Panc1 (cell line): ENCODE measurements at regions not wholly inside any gene's neighbourhood (a gene's known extent, or its start where the extent isn't known, plus 50 kb on each side); places are given as distances from the start of the nearest gene placed in this dataset.

ENCODE experiments used
- ATAC-seq: fragments of 200-7000 bp; cut with Tn5 transposase; 2 replicates; pipeline ENCODE4 v1.9.1; 2020; ENCODE audit warnings: mild to moderate bottlenecking, moderate library complexity
- BruUV-seq: library from RNA; stranded (reverse); fragments of 400-500 nt; replicated peaks from 2 replicates; lab custom pipeline; 2021; lab: Mats Ljungman, UMichigan
- CTCF ChIA-PET: fragments of 300-600 bp; sonication (Branson Sonifier 250); formaldehyde crosslinking; loops from one replicate; lab custom pipeline; 2022; ENCODE audit warnings: antibody characterized with exemption; lab: Charles Lee
- POLR2A ChIA-PET: fragments of 300-600 bp; sonication (Branson Sonifier 250); formaldehyde crosslinking; loops from one replicate; lab custom pipeline; 2022; ENCODE audit warnings: antibody characterized with exemption; lab: Charles Lee
- DNase-seq: peaks from one replicate; pipeline ENCODE4 v3.0.0-alpha.2; 2010; ENCODE audit warnings: low read depth, low spot score
- H3K27ac ChIP-seq: 2 replicates; pipeline ENCODE4 v1.5.1; 2011; ENCODE audit warnings: mild to moderate bottlenecking, low read length, inconsistent platforms
- H3K27me3 ChIP-seq: fragments of 200-500 bp; sonication (Bioruptor generic); 2 replicates; pipeline ENCODE4 v1.6.0; 2014; ENCODE audit warnings: low read length, inconsistent platforms; ENCODE audit not compliant: control insufficient read depth, insufficient read depth
- H3K36me3 ChIP-seq: fragments of 200-500 bp; sonication (Bioruptor generic); 2 replicates; pipeline ENCODE4 v1.5.1; 2014; ENCODE audit warnings: inconsistent platforms, mild to moderate bottlenecking, low read length, moderate library complexity; ENCODE audit not compliant: control insufficient read depth, insufficient read depth
- H3K4me1 ChIP-seq: 2 replicates; pipeline ENCODE4 v1.5.1; 2011; ENCODE audit warnings: inconsistent platforms, mild to moderate bottlenecking, low read length, moderate library complexity; ENCODE audit not compliant: control insufficient read depth, insufficient read depth
- H3K4me3 ChIP-seq, 2 experiments: 2 replicates each; pipeline ENCODE4 v1.5.1; 2011 to 2012; ENCODE audit warnings: low read depth in 2 of 2, low read length in 2 of 2, mild to moderate bottlenecking in 2 of 2, inconsistent platforms in 1 of 2, moderate library complexity in 1 of 2
- H3K9me3 ChIP-seq: fragments of 200-500 bp; sonication (Bioruptor generic); 2 replicates; pipeline ENCODE4 v1.5.1; 2014; ENCODE audit warnings: low read depth, mild to moderate bottlenecking, inconsistent platforms, low read length, moderate library complexity; ENCODE audit not compliant: control insufficient read depth, insufficient read depth
- POLR2AphosphoS5 ChIP-seq: IDR thresholded peaks from 2 replicates; pipeline ENCODE4 v1.6.1; 2012; ENCODE audit warnings: mild to moderate bottlenecking, low read depth, low read length, moderate library complexity
- SIN3A ChIP-seq: IDR thresholded peaks from 2 replicates; pipeline ENCODE4 v1.6.1; 2012; ENCODE audit warnings: low read depth, mild to moderate bottlenecking, low read length, moderate library complexity, borderline replicate concordance; ENCODE audit not compliant: insufficient read depth
- TCF7L2 ChIP-seq: IDR thresholded peaks from 2 replicates; pipeline ENCODE4 v1.6.1; 2011; ENCODE audit warnings: mild to moderate bottlenecking, low read depth, low read length, inconsistent platforms
- in situ Hi-C: cut with HindIII; loops from 2 replicates; pipeline ENCODE4 v1.10.0; 2016; ENCODE audit warnings: low sequenced_read_pairs, low pct_unique_long_range_greater_than_20kb
- intact Hi-C: fragments of 100-400 bp; cut with micrococcal nuclease; formaldehyde crosslinking; loops from one replicate; pipeline ENCODE4 v1.10.0; 2022; ENCODE audit not compliant: unreplicated experiment
- TF ChIP-seq, protein P1 (sequence below), 2 experiments: IDR thresholded peaks; 2 replicates each; pipeline ENCODE4 v1.6.1; 2011 to 2012; ENCODE audit warnings: low read depth in 2 of 2, control low read depth in 1 of 2, low read length in 1 of 2, mild to moderate bottlenecking in 1 of 2, moderate library complexity in 1 of 2; ENCODE audit not compliant: insufficient read depth in 1 of 2
- TF ChIP-seq, protein P2 (sequence below): fragments of 450-650 bp; IDR thresholded peaks from 2 replicates; pipeline ENCODE4 v1.5.1; 2017; ENCODE audit warnings: mild to moderate bottlenecking

DNA sequence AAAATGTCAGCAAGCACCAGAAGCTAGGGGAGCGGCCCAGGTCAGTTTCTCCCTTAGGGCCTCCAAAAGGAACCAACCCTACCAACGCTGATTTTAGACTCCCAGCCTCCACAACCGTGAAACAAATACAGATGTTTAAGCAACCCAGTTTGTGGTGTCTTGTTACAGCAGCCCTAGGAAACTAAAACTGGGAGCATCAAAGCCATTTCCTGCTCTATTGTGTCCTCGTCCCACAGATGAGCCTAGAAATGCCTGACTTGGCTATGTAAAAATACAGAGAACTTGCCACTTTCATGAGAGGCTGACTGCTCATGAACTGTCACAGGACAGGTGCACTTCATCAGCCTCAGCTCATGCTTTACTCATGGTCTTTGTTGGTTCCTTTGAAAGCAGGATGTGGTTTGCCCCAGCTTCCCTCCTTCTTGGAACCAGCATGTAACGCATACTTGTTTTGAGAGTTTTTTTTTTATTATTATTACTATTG, 97.6 kb upstream of the SLC39A10 start:
- Histone ChIP-seq H3K27me3 (no peaks in the 10 kb centered on the region), H3K27ac (no peak overlapping the region), H3K36me3 (no peaks in the 10 kb centered on the region), H3K4me1 (peaks cover 16% of the 10 kb centered on the region; the same call in 1 of the 2 replicates), H3K4me3 (no peak overlapping the region), H3K9me3 (no peaks in the 10 kb centered on the region)
- ChIA-PET POLR2A (interaction anchor here (0.7 kb wide), 1 partner anchor 30 kb away, joined by 3 read pairs; no protein-coding TSS in a partner anchor), CTCF (no interaction called here)
- no peak for ATAC-seq
- intact Hi-C loops (no loop called here), in situ Hi-C loops (no loop called here)
- DNase-seq = no peak
- BruUV-seq = no TSS peak
- no peak for TF ChIP-seq TCF7L2

DNA sequence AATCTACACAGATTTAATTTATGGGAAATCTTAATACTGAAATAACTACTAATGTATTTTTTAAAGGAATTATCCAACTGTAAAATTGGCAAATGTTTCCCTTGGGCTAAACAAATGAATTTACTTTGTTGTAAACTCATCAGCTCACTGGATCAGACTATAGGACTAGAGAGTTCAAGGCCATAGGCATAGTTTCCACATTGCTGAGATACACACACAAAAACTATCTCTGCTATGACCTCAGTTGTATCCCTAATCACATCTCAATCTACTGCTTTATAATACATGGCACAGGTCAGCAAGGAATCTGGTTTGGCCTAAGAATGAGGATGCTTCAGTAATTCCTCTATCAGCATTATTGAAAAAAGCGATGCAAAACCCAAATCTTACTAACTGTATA, 101.1 kb upstream of the SLC39A10 start:
- in situ Hi-C loops (no loop called here), intact Hi-C loops (no loop called here)
- no peak for DNase-seq
- peaks cover 2% of the 10 kb centered on the region; the same call in 1 of the 2 replicates for H3K4me1 ChIP-seq
- no peak for ATAC-seq
- no TSS peak for BruUV-seq
- ChIA-PET POLR2A (no interaction called here), CTCF (no interaction called here)
- no peak overlapping the region for H3K4me3 ChIP-seq
- H3K9me3 ChIP-seq = no peaks in the 10 kb centered on the region
- no peaks in the 10 kb centered on the region for H3K36me3 ChIP-seq
- TF ChIP-seq SIN3A = no peak
- TF ChIP-seq, protein P1, sequence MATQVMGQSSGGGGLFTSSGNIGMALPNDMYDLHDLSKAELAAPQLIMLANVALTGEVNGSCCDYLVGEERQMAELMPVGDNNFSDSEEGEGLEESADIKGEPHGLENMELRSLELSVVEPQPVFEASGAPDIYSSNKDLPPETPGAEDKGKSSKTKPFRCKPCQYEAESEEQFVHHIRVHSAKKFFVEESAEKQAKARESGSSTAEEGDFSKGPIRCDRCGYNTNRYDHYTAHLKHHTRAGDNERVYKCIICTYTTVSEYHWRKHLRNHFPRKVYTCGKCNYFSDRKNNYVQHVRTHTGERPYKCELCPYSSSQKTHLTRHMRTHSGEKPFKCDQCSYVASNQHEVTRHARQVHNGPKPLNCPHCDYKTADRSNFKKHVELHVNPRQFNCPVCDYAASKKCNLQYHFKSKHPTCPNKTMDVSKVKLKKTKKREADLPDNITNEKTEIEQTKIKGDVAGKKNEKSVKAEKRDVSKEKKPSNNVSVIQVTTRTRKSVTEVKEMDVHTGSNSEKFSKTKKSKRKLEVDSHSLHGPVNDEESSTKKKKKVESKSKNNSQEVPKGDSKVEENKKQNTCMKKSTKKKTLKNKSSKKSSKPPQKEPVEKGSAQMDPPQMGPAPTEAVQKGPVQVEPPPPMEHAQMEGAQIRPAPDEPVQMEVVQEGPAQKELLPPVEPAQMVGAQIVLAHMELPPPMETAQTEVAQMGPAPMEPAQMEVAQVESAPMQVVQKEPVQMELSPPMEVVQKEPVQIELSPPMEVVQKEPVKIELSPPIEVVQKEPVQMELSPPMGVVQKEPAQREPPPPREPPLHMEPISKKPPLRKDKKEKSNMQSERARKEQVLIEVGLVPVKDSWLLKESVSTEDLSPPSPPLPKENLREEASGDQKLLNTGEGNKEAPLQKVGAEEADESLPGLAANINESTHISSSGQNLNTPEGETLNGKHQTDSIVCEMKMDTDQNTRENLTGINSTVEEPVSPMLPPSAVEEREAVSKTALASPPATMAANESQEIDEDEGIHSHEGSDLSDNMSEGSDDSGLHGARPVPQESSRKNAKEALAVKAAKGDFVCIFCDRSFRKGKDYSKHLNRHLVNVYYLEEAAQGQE (IDR thresholded peaks at IDR 0.05; ENCODE audit: insufficient read depth in 1 of 2, low read depth in 2 of 2, low read length in 1 of 2) = no peak
- no peak for TF ChIP-seq TCF7L2
- H3K27me3 ChIP-seq = no peaks in the 10 kb centered on the region
- no peak overlapping the region for H3K27ac ChIP-seq

DNA sequence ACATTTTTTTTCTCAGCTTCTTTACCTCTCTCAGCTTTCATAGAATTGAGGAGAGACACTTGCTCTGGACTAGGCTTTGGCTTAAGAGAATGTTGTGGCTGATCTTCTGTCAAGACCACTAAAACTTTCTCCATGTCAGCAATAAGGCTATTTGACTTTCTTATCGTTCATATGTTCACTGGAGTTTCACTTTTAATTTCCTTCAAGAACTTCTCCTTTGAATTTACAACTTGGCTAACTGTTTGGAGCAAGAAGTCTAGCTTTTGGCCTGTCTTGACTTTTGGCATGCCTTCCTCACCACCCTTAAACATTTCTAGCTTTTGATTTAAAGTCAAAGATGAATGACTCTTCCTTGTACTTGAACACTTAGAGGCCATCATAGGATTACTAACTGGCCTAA, 104.4 kb upstream of the SLC39A10 start:
- BruUV-seq = no TSS peak
- ATAC-seq = no peak
- H3K4me1 ChIP-seq = no peaks in the 10 kb centered on the region
- H3K27me3 ChIP-seq = no peaks in the 10 kb centered on the region
- DNase-seq = no peak
- H3K4me3 ChIP-seq = no peak overlapping the region
- in situ Hi-C loops = no loop called here
- no peaks in the 10 kb centered on the region for H3K36me3 ChIP-seq
- no peak overlapping the region for H3K27ac ChIP-seq
- H3K9me3 ChIP-seq = no peaks in the 10 kb centered on the region
- ChIA-PET CTCF (no interaction called here), POLR2A (no interaction called here)
- TF ChIP-seq TCF7L2 = no peak
- TF ChIP-seq, protein P1 (IDR thresholded peaks at IDR 0.05; ENCODE audit: insufficient read depth in 1 of 2, low read depth in 2 of 2, low read length in 1 of 2) = no peak
- TF ChIP-seq POLR2AphosphoS5 = no peak
- no peak for TF ChIP-seq SIN3A
- TF ChIP-seq, protein P2, sequence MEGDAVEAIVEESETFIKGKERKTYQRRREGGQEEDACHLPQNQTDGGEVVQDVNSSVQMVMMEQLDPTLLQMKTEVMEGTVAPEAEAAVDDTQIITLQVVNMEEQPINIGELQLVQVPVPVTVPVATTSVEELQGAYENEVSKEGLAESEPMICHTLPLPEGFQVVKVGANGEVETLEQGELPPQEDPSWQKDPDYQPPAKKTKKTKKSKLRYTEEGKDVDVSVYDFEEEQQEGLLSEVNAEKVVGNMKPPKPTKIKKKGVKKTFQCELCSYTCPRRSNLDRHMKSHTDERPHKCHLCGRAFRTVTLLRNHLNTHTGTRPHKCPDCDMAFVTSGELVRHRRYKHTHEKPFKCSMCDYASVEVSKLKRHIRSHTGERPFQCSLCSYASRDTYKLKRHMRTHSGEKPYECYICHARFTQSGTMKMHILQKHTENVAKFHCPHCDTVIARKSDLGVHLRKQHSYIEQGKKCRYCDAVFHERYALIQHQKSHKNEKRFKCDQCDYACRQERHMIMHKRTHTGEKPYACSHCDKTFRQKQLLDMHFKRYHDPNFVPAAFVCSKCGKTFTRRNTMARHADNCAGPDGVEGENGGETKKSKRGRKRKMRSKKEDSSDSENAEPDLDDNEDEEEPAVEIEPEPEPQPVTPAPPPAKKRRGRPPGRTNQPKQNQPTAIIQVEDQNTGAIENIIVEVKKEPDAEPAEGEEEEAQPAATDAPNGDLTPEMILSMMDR = no peak
- intact Hi-C loops = no loop called here
